ENCODE measurements at regions not wholly inside any gene's neighbourhood (a gene's known extent, or its start where the extent isn't known, plus 50 kb on each side); places are given as distances from the start of the nearest gene placed in this dataset.

GRCh38 chr4:181504924-181505323 lies 738.3 kb upstream of the TENM3 start:
- Histone ChIP-seq H3K27me3 (replicated peaks; ENCODE audit: insufficient read depth, low read depth, low read length, poor library complexity) (peaks cover 89% of the 10 kb centered on the region), H3K4me3 (ENCODE audit: low read depth, low read length, poor library complexity, severe bottlenecking) (no peak overlapping the region), H3K9me3 (ENCODE audit: low read depth, low read length, poor library complexity, severe bottlenecking) (no peaks in the 10 kb centered on the region), H3K36me3 (ENCODE audit: insufficient read depth, low read length, poor library complexity, severe bottlenecking) (no peaks in the 10 kb centered on the region), H3K4me1 (ENCODE audit: insufficient read depth, low read length, poor library complexity, severe bottlenecking) (no peaks in the 10 kb centered on the region), H3K27ac (ENCODE audit: low read depth, low read length, poor library complexity, severe bottlenecking) (no peak overlapping the region)
- ChIA-PET POLR2A (ENCODE audit: low non-redundant PET) (no interaction called here), CTCF (no interaction called here)
- intact Hi-C loops (cut with micrococcal nuclease; ENCODE audit: unreplicated experiment) = no loop called here
- no TSS peak for BruUV-seq (replicated peaks)
- DNase-seq (ENCODE audit: low spot score) = no peak
- TF ChIP-seq EZH2 (IDR thresholded peaks at IDR 0.05; ENCODE audit: borderline replicate concordance, low read depth, low read length, poor library complexity, severe bottlenecking) (no peak), CTCF (conservative IDR thresholded peaks at IDR 0.05; ENCODE audit: low read depth, low read length) (no peak)

DNA sequence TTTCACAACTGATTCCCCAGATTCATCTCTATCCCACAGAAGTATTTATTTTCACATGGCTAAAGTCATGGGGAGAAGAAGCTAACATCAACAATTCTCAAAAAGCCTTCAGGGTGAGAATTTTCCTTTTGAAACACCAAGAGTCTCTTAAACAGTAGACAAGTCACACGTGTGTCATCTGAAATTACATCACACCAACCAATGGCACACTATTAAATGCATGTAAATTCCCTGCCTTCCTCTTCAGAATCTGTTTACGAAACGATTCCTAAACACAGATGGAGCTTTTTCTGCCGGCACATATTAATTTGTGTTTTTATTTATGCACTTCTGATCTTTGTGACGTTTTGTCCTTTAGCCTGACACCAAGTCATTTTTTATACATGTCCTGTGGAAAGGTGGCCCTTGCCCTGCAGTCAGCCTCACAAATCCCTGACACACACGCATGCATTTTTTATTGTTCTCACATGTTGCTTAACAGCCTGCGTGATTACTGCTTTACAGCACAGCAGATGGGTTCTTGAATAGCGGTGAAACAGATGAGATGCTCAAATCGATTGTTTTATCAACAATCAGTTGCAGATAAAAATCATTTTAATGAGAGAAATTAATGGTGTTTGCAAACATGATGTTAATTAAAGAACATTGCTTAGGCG lies 735.9 kb upstream of the TENM3 start:
- no peak overlapping the region for H3K4me3 ChIP-seq (ENCODE audit: low read depth, low read length, poor library complexity, severe bottlenecking)
- no peak overlapping the region for H3K27ac ChIP-seq (ENCODE audit: low read depth, low read length, poor library complexity, severe bottlenecking)
- intact Hi-C loops (cut with micrococcal nuclease; ENCODE audit: unreplicated experiment) = no loop called here
- BruUV-seq (replicated peaks) = no TSS peak
- H3K36me3 ChIP-seq (ENCODE audit: insufficient read depth, low read length, poor library complexity, severe bottlenecking) = no peaks in the 10 kb centered on the region
- H3K27me3 ChIP-seq (replicated peaks; ENCODE audit: insufficient read depth, low read depth, low read length, poor library complexity) = peaks cover 94% of the 10 kb centered on the region
- TF ChIP-seq EZH2 (IDR thresholded peaks at IDR 0.05; ENCODE audit: borderline replicate concordance, low read depth, low read length, poor library complexity, severe bottlenecking) (no peak), CTCF (conservative IDR thresholded peaks at IDR 0.05; ENCODE audit: low read depth, low read length) (no peak)
- no peaks in the 10 kb centered on the region for H3K9me3 ChIP-seq (ENCODE audit: low read depth, low read length, poor library complexity, severe bottlenecking)
- POLR2A ChIA-PET (ENCODE audit: low non-redundant PET) = no interaction called here
- no peaks in the 10 kb centered on the region for H3K4me1 ChIP-seq (ENCODE audit: insufficient read depth, low read length, poor library complexity, severe bottlenecking)
- CTCF ChIA-PET = no interaction called here
- DNase-seq (ENCODE audit: low spot score) = no peak

- CTCF ChIA-PET = no interaction called here
- no peak for DNase-seq (ENCODE audit: low spot score)
- no peak overlapping the region for H3K4me3 ChIP-seq (ENCODE audit: low read depth, low read length, poor library complexity, severe bottlenecking)
- no peaks in the 10 kb centered on the region for H3K4me1 ChIP-seq (ENCODE audit: insufficient read depth, low read length, poor library complexity, severe bottlenecking)
- BruUV-seq (replicated peaks) = no TSS peak
- H3K27me3 ChIP-seq (replicated peaks; ENCODE audit: insufficient read depth, low read depth, low read length, poor library complexity) = peaks cover 94% of the 10 kb centered on the region
- POLR2A ChIA-PET (ENCODE audit: low non-redundant PET) = no interaction called here
- no peaks in the 10 kb centered on the region for H3K36me3 ChIP-seq (ENCODE audit: insufficient read depth, low read length, poor library complexity, severe bottlenecking)
- no peaks in the 10 kb centered on the region for H3K9me3 ChIP-seq (ENCODE audit: low read depth, low read length, poor library complexity, severe bottlenecking)
- intact Hi-C loops (cut with micrococcal nuclease; ENCODE audit: unreplicated experiment) = no loop called here
- TF ChIP-seq EZH2 (IDR thresholded peaks at IDR 0.05; ENCODE audit: borderline replicate concordance, low read depth, low read length, poor library complexity, severe bottlenecking) (no peak), CTCF (conservative IDR thresholded peaks at IDR 0.05; ENCODE audit: low read depth, low read length) (no peak)
- H3K27ac ChIP-seq (ENCODE audit: low read depth, low read length, poor library complexity, severe bottlenecking) = no peak overlapping the region
Observed at GRCh38 chr4:181507938-181508337, 735.3 kb upstream of the TENM3 start.
